NCI-H510A (cell line): ENCODE measurements at regions not wholly inside any gene's neighbourhood (a gene's known extent, or its start where the extent isn't known, plus 50 kb on each side); places are given as distances from the start of the nearest gene placed in this dataset.

Experiments used
- DNase-seq: peaks from one replicate; lab custom pipeline; 2025; lab: John Stamatoyannopoulos, UW

DNA sequence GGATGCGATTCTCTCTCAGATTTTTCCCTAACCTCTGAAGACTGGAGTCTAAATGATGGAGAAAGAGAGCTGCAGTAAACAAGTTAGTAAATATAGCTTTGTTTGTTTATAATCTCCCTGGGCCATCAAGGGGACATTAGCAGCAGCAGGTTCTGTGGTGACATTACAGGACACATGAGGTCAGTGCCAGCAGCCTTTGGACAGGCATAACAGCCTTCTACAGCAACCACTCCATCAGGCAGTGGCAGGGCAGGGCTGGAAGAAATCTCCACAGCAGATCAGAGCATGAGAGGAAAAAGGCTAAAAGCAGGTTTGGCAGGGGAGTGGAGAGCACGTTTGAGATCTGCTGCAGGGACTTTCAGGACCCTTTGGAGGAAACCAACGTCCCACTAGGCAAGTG is 127.6 kb upstream of the ACP3 start:
- DNase-seq, result no peak

DNA sequence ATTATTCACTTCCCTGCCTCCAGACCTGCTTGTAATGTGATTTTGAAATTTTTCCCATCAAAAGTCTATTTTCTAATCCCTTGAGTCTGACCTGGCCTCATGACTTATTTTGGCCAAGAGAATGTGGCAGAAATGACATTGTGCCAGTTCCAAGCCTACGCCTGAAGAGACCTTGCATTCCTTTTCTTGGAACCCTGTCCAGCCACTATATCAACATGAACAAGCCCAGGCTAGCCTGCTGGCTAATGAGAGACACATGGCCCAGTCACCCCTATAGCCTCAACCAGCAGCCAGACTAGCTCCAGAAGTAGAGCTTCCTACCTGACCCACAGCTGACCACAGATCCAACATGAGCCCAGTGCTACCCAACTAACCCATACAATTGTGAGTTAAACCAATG is 121.1 kb upstream of the ACP3 start:
- DNase-seq, result no peak

DNA sequence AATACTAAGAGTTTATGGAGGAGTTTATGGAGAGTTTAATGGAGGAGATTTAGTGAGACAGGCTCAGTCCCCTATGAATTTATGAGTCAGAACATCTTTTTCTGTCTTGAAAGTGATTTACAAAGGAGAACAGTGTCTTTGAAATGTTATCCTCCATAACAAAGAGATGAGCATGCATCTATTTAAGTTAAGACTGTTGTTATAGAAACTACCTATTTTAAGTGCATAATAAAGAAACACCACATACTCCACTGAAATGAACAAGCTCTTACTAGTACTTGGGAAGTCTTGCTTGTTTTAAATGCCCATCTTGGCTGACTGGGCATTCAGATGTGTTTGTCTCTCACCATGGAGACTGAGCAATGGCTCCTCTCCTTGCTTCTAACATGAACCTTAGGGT is 118.7 kb upstream of the ACP3 start:
- DNase-seq, result no peak

DNA sequence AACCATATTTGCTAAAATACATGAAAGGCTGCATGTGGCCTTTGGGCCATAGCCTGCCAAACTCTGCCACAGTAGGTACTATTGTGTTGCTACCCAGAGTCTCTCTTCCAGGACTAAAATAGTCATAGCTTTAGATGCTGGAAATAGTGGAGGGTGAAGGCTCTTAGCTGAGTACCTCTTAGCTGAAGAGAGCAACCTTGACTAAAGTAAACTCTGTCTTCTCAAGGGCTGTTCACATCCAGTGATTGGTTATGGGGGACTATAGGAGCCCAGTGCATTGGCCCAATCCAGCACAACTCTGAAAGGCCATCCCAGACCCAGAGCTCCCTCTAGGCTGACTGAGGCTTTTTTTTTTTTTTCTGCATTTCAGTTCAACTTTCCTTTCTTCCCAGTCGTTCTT is 117.8 kb upstream of the ACP3 start:
- no peak for DNase-seq

DNA sequence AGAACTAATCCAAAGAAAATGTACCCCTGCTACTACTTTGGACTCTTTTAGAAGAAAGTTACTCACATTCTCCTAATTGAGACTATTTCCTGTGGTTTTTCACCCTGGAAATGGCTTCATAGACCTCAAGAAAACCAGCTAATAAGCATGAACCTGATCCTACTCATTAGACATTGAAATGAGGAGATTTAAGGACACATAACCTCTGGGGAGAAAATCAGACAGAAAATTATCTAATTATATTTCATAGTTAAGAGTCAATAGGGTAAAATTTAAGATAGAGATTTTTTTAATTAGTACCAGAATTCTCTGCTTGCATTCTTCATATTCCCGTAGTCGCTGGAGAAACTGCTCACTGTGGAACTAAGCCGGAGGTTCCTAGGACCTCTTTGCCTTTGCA is 114.6 kb upstream of the ACP3 start:
- no peak for DNase-seq

DNA sequence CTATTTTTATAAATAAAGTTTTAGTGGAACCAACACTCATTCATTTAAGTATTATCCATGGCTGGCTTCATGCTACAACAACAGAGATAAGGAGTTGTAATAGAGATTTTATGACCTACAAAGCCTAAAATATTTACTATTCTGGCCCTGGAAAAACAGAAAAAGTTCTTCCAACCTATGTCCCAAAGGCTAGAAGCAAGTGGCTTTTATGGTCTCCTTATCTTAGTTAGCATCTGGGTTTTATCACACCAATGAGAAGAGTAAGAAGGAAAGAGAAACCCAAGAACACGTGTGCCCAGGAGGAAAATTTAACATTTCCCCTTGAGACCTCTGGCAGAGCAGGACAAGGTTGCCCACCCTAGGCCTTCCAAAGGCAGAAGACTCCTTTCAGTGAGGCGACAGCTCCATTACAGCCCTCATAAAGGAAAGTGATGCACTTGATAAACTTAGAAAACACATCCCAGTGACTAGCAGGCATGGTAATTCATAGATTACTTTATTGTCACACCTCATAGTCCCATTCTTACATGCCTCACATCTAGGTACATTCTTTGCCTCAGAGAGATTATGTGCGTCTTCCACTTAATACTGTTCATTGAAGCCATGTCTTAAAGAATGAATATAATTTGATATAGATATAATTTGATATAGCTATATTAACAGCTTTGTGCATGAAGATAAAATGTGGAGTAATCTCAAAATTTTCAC is 113.2 kb upstream of the ACP3 start:
- no peak for DNase-seq

DNA sequence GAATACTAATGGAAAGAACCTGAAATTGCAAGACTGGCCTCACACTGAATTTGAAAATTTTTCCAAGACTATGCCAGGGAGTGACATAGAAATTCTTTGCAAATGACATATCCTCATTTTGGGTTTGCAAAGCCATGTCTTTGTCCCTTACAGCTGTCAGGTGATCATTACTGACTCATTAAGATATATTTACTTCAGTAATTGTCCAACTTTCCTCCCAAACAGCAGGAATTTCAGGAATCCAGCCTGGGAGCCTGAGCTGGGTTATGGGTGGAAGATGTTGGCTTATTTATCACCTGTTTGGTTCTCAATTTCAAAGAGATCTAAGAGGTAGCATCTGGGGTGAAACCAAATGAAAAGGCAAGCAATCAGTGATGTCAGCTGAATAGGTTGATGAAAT is 111.6 kb upstream of the ACP3 start:
- DNase-seq, result no peak

DNA sequence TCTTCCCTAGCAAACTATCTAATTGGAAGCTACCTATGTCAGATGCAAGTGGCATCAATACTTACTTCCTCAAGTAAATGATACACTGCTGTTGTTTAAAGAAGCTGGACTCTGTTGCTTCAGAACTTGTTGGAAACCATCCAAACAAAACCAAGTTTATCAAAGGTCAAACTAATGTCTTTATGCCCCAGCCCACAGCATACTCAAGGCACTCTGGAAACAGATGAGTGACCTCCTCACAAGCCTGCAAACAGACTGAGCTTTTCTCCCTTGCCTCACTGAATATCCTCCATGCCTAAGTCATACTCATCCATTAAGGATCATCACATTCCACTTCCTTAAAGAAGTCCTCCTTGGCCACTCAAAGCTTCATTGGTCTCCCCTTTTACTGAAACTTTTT is 107.4 kb upstream of the ACP3 start:
- no peak for DNase-seq

DNA sequence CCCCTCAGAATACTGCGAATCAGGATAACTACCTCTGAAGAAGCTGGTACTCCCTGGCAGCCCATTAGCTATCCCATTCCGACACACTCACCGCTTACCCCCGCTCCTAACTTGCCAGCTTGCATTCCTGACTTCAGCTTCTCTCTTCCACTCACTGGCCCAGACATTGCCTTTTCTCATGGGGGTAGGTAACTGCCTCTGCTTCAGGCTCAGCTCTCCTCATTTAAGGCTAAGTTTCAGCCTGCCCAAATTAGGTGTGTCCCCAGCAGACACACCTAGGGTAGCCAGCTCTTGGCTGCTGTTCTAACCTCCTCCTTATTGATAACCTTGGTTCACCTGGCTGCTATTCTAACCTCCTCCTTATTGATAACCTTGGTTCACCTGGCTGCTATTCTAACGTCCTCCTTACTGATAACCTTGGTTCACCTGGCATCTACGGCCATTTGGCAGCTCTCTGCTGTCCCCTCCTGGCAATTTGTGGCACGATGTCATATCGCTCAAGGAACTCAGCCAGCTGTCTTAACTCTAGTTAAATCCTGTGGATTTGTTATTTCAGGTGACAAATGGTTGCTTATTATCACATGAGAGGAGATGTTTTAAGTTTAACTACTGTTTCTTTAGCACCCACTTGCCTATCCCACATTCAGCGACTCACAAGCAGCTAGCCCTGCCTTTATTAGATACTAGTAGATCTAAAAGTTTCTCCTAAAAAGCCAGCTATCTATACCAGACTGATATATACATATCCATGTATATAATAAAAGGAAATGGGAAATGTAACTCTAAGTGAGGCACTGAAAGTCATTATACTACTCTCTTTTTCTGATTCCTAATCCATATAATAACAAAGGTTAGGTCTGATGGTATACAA is 106.5 kb upstream of the ACP3 start:
- no peak for DNase-seq

DNA sequence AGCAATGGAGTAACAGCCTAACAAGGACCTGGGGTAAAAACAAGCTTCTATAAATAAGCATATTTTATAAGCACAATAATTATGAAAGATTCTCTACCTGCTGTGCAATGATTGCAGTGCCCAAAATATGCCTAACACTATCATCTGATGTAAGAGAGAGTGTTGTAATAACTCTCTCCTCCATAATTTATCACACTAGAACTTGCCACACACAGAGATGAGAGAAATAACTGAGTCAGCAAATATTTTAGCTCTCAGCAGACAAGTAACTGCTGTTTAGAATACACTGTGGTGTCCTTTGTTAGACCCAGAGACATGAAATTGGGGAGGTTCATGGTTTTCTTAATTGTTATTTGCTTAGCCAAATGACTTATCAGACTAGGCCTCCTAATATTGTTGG is 105.3 kb upstream of the ACP3 start:
- no peak for DNase-seq

DNA sequence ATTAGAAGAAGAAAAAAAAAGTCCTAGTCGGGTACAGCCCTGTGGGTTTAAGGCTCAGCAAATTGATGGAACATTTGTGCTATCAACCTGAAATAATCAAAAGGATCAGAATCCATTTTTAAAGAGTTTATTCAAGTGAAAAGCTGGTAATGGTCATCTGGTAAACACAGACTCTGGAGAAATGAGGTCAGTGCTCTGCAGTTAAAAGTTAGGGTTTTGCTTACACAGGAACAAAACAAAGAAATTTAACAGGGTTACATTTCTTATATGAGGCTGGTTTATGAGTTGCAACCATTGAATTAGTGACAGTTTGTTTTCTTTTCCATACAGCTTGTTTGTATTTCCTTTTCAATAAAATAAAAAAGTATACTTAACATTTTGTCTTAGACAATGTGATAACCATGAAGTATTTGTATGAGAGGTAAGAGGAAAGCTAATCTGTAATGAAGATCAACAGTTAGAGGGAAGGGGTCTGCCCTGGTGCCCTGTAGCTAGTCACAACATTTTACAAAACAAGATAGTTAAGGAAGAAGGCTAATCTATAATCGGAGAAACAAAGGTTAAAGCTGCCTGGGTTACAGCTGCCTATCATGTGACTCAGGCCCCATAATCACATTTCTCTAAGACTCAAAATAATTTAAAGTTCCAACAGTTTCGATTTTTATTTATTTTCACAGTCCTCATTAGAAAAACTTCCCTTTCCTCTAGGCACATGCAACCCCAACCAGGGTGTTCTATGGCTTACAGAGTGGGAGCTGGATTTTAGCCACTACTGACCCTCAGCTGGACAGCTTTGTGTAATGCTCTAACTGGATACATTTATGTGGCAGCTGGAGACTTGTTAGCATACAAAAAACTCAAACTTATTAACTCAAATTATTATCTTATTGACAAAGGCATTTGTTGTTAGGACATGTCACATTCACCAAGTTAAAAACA is 98.1 kb upstream of the ACP3 start:
- DNase-seq, result no peak

DNA sequence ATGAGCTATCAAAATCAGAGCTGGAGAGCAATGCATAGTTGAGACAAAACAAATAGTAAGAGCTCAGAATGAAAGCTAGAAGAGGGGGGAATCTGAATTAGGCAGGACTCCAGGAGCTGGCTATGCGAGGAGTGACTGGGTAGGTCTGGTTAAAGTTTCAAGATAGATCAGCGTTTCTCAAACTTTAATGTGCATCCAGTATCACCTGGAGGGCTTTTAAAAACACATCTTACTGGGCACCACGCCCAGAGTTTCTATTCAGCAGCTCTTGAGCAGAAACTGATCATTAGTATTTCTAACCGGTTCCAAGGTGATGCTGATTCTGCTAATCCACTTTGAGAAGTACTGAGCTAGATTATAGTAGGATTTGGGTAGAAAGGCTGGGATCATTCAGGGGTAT is 96.2 kb upstream of the ACP3 start:
- no peak for DNase-seq

DNA sequence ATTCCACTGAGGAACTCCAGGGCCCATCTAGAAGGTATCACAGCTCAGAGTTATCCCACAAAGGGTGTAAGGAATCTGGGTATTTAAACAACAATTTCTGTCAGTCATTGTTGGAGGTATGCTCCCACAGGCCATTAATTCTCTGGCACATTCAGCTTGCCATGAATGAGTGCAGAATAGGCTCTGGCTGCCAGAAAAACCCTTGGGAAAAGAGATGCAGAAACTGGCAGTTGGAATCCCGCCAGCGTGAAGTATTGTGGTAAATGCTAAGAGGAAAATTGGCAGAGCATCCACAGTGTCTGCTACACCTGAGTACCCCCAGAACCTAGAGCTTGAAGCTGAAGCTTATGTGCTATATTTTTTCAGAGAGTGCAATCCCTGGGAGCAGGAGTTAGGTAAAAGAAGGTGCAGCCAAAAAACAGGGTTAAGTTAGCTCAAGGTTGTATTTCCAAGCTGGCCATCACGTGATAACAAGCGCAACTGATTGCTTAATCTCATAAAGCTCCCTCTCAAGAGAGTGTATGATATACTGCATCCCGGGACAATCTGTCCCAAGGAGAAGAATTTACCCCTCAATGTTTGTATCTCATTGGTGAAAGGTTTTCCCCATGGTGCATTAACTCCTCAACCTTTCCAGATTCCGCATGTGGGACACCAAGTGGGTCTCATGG is 94.2 kb upstream of the ACP3 start:
- no peak for DNase-seq

DNA sequence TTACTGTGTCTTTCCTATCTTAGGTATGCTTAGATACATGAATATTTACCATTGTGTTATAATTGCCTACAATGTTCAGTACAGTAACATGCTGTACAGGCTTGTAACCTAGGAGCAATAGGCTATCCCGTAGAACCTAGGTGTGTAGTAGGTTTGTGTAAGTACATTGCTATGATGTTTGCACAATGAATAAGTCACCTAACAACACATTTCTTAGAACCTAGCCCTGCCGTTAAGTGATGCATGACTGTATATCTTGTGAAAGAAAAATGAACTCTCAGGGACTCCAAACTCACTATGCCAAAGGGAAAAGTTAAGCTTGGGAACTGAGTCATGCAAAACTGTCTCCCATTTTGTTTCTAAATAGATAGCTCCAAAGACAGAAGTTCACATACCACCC is 91.5 kb upstream of the ACP3 start:
- DNase-seq, result no peak

DNA sequence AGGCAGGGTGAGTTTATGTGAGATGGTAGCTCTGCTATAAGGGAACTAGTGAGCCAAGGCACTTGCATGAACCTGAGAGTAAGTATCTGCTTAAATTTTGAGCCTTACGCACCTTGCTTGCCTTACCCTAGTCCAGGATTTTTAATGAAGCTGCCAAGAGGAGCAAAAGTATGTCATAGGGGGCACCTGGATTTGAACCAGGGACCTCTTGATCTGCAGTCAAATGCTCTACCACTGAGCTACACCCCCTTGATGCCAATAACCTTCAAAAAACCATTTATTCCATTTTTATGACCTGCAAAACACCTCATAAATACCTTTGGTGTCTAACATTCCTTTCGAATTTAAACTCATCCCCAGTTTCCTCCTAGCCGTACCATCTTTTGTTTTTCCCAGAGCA is 88.3 kb upstream of the ACP3 start:
- DNase-seq, result no peak

DNA sequence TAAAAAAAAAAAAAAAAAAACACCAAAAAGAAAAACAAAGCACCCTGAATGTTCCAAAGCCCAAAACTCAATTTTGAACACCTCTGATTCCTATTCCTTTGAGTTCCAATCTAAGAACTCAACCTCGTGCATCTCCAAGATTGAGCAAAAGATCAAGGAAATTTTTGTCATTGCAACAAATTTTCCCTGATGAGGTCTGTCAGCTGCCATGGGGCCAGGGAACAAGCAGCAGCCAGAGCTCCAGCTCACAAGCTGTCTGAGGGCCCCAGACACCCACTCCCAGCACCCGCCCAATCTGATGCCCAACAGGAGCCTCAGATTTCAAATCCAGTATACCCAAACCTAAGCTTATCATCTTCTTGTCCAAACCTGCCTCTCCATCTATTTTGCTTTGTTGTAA is 87.6 kb upstream of the ACP3 start:
- no peak for DNase-seq

DNA sequence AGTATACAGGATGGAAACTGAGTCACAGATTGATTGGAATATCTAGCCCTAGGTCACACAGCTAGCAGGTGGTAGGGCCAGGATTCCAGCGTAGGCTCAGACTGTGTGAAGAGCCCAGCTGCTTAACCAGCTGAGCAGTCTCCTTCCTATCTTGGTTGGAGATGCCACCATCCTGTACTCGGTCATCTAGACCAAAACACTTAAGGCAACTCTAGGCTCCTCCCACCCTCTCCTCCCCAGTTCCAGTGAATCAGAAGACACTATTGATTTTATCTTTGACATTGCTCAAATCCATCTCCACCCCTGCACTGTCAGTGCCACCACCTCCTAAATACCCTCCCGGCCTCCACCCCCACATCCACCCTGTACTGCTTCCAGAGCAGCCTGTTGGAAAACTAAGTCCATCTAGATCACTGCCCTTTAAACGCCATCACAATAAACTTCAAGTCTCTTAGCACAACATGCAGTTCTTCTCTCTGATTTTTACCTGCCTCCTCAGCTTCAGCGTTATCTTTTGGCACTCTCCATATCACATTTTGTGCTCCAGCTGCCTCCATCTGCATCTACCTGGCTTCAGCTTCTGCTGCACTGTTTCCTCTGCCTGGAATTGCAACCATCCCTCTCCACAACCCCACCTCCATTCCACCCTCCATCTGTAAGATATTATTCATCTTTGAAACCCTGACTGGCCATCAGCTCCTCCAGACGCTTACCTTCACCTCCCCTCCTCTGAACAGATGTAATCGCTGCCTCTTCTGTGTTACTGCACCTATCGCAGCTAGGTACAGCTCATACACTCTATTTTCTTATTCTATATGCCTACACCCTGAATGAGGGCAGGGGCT is 86.8 kb upstream of the ACP3 start:
- no peak for DNase-seq

DNA sequence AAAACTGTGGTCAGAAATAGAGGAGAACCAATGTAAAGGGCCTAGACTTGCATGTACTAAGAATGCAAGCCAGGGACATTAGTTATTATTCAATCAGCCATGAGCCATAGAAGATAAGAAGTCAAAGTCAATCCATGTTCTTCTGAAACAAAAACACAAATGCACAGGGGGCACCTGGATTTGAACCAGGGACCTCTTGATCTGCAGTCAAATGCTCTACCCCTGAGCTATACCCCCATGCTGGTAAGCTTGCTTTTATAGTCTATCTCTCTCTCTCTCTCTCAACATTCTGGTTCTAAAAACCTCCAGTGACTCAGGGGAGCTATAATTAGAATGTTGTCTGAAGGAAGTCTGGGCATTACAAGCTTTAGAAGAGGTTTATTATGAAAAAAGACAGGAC is 85.6 kb upstream of the ACP3 start:
- DNase-seq, result no peak

DNA sequence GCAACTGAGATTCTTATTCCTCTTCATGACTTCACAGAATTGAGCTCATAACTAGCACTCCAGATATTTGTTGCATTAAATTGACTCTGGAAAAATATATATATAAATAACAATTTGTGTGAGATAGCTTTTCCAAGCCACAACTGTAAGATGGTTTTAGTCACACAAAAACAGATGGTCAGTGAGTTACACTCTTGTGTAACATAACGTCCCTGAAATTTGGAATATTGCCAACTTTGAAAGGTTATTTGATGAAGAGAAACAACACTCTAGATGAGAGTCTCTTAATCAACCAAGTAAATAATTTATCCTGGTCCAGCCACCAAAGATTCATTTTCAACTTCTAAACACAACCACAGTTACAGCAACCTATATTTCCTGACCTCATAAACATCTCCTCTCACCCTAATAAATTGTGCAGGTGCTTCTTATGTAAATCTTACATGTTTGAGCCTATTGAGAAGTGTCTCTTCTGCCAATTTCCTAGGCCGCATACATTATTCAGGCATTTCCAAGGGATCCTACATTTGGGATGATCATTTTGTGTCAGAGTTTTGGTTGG is 84.9 kb upstream of the ACP3 start:
- peak; percentile 26 for DNase-seq

DNA sequence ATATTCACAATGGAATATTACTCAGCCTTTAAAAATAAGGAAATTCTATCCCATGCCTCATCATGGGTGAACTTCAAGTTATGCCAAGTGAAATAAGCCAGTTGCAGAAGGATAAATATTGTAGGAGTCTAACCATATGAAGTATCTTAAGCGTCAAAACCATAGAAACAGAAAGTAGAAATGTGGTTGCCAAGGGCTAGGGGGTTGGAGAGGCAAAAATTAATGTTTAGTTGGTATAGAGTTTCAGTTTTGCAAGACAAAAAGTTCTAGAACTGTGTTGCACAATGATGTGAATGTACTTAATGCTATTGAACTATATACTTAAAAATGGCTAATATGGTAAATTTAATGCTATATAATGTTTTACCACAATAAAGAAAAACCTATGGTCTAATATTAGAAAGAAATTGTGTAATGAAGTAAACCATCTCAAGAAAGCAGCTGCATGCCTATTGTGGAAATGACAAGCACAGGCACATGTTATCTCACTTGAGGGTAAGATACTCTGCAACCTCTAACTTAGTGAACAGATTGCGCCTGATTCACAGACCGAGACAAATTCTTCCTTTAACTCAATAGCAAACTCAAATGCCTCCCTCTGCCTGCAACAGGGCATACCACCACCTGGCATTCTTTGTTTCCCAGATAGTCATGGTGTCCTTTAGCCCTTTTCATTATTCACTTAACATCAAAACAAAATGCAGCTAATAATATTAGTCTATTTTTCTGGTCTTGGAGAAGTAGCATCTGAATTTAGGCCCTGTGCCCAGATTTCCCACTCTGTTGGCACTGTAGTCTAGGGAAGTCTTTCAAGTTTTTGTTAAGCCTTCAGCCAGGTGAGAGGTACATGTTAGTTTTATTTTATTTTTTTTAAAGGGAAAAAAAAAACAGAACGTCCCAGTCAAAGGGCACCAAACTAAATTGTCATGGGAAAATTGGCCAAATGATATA is 80.2 kb upstream of the ACP3 start:
- DNase-seq, result no peak
